A673 (cell line): ENCODE measurements at regions not wholly inside any gene's neighbourhood (a gene's known extent, or its start where the extent isn't known, plus 50 kb on each side); places are given as distances from the start of the nearest gene placed in this dataset.

ENCODE experiments used
- EZH2 ChIP-seq: fragments of 200-600 bp; sonication (generic); IDR thresholded peaks from 2 replicates; pipeline ENCODE4 v1.6.1; 2017; ENCODE audit warnings: borderline replicate concordance, low read depth, mild to moderate bottlenecking, mixed read lengths, antibody characterized with exemption, low read length; ENCODE audit not compliant: poor library complexity, severe bottlenecking
- TF ChIP-seq, protein P1 (sequence below): fragments of 300-800, 200-600 bp; sonication (generic); conservative IDR thresholded peaks from 2 replicates; pipeline ENCODE4 v1.5.1; 2017; ENCODE audit warnings: low read depth, mild to moderate bottlenecking, antibody characterized with exemption, low read length, moderate library complexity, mixed read lengths

DNA sequence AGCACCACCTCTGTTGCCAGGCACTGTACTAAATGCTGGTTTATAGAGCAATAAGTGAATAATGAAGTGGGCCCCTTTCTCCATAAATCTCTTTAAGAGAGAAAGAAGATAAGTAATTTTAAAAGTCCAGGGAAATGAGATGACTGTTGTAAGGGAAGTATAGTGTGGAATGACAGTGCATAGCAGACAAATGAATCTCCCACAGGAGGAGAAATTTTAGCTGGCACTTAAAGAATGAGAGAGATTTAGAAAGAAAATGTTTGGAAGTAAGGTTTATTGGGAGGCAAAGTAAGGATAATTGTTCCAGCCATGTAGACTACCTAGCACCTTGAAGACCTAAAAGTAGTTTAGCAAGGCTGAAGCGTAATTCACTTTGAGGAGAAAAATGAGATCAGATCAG lies 1081.1 kb upstream of the PABPC4L start:
- TF ChIP-seq, protein P1, sequence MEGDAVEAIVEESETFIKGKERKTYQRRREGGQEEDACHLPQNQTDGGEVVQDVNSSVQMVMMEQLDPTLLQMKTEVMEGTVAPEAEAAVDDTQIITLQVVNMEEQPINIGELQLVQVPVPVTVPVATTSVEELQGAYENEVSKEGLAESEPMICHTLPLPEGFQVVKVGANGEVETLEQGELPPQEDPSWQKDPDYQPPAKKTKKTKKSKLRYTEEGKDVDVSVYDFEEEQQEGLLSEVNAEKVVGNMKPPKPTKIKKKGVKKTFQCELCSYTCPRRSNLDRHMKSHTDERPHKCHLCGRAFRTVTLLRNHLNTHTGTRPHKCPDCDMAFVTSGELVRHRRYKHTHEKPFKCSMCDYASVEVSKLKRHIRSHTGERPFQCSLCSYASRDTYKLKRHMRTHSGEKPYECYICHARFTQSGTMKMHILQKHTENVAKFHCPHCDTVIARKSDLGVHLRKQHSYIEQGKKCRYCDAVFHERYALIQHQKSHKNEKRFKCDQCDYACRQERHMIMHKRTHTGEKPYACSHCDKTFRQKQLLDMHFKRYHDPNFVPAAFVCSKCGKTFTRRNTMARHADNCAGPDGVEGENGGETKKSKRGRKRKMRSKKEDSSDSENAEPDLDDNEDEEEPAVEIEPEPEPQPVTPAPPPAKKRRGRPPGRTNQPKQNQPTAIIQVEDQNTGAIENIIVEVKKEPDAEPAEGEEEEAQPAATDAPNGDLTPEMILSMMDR: no peak
- no peak for TF ChIP-seq EZH2
